ENCODE measurements at regions not wholly inside any gene's neighbourhood (a gene's known extent, or its start where the extent isn't known, plus 50 kb on each side); places are given as distances from the start of the nearest gene placed in this dataset.

DNA sequence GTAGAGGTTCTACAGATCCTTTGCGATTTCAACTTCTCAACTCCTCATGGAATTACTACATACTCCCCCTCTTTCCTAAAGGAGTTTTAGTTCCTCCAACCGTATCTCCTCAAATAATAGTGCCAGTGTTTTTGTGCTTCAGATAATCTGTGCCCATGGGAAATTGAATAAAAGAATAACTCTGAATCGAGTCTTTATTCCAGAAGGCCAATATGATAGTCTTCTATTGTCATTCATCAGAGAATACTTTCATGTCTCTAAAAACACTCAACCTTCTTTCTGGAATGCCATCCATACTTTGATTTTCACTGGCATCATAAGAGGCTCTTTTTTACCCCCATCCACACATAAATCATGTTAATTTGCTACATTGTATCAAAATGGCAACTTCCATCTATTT, 911.3 kb upstream of the USP15 start:
- TF ChIP-seq, protein P1, sequence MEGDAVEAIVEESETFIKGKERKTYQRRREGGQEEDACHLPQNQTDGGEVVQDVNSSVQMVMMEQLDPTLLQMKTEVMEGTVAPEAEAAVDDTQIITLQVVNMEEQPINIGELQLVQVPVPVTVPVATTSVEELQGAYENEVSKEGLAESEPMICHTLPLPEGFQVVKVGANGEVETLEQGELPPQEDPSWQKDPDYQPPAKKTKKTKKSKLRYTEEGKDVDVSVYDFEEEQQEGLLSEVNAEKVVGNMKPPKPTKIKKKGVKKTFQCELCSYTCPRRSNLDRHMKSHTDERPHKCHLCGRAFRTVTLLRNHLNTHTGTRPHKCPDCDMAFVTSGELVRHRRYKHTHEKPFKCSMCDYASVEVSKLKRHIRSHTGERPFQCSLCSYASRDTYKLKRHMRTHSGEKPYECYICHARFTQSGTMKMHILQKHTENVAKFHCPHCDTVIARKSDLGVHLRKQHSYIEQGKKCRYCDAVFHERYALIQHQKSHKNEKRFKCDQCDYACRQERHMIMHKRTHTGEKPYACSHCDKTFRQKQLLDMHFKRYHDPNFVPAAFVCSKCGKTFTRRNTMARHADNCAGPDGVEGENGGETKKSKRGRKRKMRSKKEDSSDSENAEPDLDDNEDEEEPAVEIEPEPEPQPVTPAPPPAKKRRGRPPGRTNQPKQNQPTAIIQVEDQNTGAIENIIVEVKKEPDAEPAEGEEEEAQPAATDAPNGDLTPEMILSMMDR (IDR thresholded peaks at IDR 0.05): no peak
- TF ChIP-seq POLR2AphosphoS5 (IDR thresholded peaks at IDR 0.05) (no peak), POLR2A (IDR thresholded peaks at IDR 0.05) (no peak)

Data from sigmoid colon (tissue), 4 donors.